ENCODE measurements at regions not wholly inside any gene's neighbourhood (a gene's known extent, or its start where the extent isn't known, plus 50 kb on each side); places are given as distances from the start of the nearest gene placed in this dataset.

DNA sequence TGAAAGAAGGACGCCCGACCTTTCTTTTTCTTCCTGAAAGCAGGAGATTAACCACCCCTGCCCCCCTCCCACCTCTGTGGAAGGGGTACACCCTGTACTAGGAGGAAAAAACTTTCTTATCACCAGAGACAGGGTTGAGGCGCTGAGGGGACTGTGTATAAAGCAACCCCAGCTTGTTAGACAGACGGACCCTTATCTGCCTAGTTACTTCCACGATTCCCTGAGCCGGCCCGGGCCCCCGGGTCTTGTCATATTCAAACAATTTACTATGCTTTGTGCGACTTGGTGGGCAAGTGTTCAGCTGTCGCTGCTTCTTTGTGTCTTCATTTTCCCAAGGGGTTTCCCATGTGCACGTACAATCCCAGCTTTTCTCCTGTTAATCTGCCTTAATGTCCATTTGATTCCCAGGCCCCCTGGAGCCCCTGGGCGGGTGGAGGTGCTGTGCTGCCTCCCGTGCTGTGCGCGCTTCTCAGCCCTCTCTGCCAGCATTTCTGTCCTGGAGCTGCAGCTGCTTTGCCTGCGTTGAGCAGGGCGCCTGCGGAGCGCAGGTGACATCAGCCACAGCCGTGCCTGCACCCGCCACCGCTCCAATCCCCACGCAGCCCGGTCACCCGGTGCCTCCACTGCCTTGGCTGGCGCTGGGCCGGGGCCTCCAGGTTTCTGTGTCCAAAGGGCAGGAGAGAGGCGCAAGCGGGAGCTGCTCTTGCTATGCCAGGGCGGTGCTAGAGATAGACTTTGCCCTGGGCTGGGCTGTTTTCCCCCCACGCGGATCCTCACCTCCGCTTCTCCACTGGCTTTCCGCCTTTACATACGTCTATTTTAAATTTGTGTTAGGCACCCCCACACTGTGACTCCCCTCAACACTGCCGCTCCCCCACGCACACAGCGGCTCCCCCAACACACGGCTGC, 96.2 kb downstream of the TTLL2 start (continued):
- TF ChIP-seq, protein P1, sequence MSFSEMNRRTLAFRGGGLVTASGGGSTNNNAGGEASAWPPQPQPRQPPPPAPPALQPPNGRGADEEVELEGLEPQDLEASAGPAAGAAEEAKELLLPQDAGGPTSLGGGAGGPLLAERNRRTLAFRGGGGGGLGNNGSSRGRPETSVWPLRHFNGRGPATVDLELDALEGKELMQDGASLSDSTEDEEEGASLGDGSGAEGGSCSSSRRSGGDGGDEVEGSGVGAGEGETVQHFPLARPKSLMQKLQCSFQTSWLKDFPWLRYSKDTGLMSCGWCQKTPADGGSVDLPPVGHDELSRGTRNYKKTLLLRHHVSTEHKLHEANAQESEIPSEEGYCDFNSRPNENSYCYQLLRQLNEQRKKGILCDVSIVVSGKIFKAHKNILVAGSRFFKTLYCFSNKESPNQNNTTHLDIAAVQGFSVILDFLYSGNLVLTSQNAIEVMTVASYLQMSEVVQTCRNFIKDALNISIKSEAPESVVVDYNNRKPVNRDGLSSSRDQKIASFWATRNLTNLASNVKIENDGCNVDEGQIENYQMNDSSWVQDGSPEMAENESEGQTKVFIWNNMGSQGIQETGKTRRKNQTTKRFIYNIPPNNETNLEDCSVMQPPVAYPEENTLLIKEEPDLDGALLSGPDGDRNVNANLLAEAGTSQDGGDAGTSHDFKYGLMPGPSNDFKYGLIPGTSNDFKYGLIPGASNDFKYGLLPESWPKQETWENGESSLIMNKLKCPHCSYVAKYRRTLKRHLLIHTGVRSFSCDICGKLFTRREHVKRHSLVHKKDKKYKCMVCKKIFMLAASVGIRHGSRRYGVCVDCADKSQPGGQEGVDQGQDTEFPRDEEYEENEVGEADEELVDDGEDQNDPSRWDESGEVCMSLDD (CRISPR knock-in tag; IDR thresholded peaks at IDR 0.05; ENCODE audit: borderline replicate concordance), result no peak; the same call in 1 of the 2 replicates
- TF ChIP-seq RELA (CRISPR knock-in tag; IDR thresholded peaks at IDR 0.05) (no peak), ZNF672 (CRISPR knock-in tag; IDR thresholded peaks at IDR 0.05) (no peak), KDM2A (CRISPR knock-in tag; IDR thresholded peaks at IDR 0.05; ENCODE audit: borderline replicate concordance, low read depth) (peak; percentile 78), RARG (CRISPR knock-in tag; IDR thresholded peaks at IDR 0.05; ENCODE audit: low read depth) (no peak), ZNF746 (CRISPR knock-in tag; IDR thresholded peaks at IDR 0.05) (no peak; the same call in 1 of the 2 replicates), ZNF776 (CRISPR knock-in tag; IDR thresholded peaks at IDR 0.05) (no peak), ATF7-NPFF (CRISPR knock-in tag; IDR thresholded peaks at IDR 0.05; ENCODE audit: low read depth) (peak; percentile 77; the same call in 1 of the 2 replicates), RAD21 (CRISPR knock-in tag; IDR thresholded peaks at IDR 0.05) (peak; percentile 79; the same call in 1 of the 2 replicates), ZNF24 (IDR thresholded peaks at IDR 0.05) (no peak), ZNF382 (CRISPR knock-in tag; IDR thresholded peaks at IDR 0.05; ENCODE audit: borderline replicate concordance) (no peak), SRSF9 (IDR thresholded peaks at IDR 0.05; ENCODE audit: borderline replicate concordance, insufficient read depth, low read depth, low read length, poor library complexity, severe bottlenecking) (no peak)
- TF ChIP-seq, protein P2, sequence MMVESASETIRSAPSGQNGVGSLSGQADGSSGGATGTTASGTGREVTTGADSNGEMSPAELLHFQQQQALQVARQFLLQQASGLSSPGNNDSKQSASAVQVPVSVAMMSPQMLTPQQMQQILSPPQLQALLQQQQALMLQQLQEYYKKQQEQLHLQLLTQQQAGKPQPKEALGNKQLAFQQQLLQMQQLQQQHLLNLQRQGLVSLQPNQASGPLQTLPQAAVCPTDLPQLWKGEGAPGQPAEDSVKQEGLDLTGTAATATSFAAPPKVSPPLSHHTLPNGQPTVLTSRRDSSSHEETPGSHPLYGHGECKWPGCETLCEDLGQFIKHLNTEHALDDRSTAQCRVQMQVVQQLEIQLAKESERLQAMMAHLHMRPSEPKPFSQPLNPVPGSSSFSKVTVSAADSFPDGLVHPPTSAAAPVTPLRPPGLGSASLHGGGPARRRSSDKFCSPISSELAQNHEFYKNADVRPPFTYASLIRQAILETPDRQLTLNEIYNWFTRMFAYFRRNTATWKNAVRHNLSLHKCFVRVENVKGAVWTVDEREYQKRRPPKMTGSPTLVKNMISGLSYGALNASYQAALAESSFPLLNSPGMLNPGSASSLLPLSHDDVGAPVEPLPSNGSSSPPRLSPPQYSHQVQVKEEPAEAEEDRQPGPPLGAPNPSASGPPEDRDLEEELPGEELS (CRISPR knock-in tag; IDR thresholded peaks at IDR 0.05), result peak; percentile 37; the same call in 1 of the 2 replicates
- TF ChIP-seq, protein P3, sequence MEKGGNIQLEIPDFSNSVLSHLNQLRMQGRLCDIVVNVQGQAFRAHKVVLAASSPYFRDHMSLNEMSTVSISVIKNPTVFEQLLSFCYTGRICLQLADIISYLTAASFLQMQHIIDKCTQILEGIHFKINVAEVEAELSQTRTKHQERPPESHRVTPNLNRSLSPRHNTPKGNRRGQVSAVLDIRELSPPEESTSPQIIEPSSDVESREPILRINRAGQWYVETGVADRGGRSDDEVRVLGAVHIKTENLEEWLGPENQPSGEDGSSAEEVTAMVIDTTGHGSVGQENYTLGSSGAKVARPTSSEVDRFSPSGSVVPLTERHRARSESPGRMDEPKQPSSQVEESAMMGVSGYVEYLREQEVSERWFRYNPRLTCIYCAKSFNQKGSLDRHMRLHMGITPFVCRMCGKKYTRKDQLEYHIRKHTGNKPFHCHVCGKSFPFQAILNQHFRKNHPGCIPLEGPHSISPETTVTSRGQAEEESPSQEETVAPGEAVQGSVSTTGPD (CRISPR knock-in tag; IDR thresholded peaks at IDR 0.05), result no peak
- TF ChIP-seq, protein P4, sequence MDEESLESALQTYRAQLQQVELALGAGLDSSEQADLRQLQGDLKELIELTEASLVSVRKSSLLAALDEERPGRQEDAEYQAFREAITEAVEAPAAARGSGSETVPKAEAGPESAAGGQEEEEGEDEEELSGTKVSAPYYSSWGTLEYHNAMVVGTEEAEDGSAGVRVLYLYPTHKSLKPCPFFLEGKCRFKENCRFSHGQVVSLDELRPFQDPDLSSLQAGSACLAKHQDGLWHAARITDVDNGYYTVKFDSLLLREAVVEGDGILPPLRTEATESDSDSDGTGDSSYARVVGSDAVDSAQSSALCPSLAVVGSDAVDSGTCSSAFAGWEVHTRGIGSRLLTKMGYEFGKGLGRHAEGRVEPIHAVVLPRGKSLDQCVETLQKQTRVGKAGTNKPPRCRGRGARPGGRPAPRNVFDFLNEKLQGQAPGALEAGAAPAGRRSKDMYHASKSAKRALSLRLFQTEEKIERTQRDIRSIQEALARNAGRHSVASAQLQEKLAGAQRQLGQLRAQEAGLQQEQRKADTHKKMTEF (CRISPR knock-in tag; IDR thresholded peaks at IDR 0.05), result peak; percentile 72
- TF ChIP-seq, protein P5, sequence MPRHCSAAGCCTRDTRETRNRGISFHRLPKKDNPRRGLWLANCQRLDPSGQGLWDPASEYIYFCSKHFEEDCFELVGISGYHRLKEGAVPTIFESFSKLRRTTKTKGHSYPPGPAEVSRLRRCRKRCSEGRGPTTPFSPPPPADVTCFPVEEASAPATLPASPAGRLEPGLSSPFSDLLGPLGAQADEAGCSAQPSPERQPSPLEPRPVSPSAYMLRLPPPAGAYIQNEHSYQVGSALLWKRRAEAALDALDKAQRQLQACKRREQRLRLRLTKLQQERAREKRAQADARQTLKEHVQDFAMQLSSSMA (CRISPR knock-in tag; IDR thresholded peaks at IDR 0.05), result no peak
- TF ChIP-seq, protein P6, sequence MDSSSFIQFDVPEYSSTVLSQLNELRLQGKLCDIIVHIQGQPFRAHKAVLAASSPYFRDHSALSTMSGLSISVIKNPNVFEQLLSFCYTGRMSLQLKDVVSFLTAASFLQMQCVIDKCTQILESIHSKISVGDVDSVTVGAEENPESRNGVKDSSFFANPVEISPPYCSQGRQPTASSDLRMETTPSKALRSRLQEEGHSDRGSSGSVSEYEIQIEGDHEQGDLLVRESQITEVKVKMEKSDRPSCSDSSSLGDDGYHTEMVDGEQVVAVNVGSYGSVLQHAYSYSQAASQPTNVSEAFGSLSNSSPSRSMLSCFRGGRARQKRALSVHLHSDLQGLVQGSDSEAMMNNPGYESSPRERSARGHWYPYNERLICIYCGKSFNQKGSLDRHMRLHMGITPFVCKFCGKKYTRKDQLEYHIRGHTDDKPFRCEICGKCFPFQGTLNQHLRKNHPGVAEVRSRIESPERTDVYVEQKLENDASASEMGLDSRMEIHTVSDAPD (CRISPR knock-in tag; IDR thresholded peaks at IDR 0.05), result peak; percentile 75; the same call in 1 of the 2 replicates
